ENCODE measurements at regions not wholly inside any gene's neighbourhood (a gene's known extent, or its start where the extent isn't known, plus 50 kb on each side); places are given as distances from the start of the nearest gene placed in this dataset.
"Not testable (repeated sequence)": the region's sequence is repeated elsewhere in the genome, so short reads cannot be mapped to it uniquely, and the experiment has no call there.

DNA sequence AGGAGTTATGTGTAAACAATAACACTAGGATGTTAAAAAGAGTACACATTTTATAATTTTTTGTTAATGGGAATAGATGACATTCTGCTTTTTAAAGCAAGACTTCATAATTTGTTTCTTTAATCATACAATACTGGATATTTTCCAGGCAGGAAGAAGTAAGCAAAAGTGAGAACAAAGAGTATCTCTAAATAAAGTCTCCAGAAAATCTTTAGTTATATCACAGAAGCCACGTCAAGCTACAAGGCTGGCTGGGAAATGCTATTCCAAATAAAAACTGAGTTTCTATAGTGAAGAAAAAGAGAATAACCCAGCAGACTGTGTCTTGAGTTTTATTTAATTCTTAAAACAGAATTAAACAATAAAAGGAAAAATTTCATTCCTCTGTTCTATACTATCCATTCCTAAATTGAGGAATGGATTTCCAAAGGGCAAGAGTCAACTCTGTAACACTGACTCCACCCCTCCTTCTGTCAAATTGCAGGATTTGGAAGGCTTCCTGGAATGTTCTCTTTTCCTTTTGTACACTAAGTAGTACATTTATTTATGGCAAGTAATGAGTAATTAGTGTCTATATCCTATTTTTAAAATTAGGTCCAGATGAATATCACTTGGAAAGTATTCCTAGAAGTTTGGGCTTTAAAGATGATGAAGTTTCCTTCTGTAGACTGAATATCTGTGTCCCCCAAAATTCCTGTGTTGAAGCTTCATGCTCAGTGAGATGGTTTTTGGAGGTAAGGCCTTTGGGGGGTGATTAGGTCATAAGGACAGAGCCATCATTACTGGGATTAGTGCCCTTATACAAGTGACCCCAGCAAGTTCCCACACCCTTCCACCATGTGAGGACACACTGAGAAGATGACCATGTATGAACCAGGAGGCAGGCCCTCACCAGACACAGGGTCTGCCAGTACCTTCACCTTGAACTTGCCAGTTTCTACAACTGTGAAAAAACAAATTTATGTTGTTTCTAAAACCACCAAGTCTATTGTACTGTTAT lies 290.9 kb downstream of the CRPPA start:
- DNase-seq: no peak

DNA sequence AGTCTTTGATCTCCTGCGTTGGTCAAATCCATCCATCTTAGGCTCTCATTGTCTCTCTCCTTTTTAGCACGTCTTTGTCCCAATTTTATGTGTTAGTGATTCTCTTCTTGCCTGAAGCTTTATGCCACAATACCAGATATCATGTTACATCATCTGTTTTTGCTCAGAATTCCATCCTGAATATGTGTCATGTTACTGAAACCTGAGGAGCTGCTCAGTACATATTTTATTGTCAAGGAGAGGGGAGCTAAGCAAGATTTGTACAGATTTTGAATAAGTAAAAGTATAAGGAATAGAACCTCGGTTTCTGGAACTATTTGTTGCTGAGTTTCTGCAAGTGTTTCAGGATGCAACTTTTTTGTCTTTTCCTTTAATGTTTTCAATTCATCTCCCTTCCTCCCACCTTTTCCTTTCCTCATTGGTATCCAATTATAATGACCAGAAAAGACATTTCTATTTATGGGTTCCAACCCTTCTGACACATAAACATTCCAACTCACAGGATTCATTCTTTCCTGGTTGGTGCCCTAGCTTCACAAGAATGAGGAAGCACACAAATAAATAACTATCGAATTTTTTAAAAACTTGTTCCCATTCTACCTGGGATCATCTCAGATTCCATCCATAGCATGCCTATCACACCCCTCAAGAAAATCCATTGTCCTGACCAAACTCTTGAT lies 291.8 kb downstream of the CRPPA start:
- DNase-seq: no peak

DNA sequence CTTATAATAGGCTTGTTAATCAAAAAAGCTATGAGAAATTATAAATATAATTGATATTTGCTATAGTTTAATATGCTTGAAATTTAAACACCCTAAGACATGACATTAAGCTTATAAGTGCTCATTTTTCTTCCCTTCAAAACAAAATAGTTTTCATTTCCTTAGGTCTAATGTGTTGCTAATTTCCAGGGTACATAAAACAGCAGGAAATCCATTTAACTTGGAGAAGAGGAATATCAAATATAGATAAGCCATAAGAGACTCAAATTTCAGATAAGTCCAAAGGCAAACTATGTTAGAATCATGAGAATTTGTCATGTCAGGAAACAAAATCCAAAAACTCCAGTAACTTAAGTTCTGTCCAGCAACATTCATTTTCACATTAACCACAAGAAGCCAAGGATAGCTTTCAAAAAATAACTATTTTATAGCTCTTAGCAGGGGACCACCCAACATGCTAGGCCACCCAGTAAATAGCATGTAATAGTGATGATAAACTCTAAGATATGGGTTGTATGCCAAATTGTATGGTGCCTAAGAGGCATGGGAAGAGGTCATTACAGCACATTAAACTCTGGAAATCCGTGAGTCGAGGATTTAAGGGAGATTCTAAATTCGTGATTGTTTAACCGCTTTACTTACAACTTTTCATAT lies 298.1 kb downstream of the CRPPA start:
- DNase-seq: no peak

- no peak for DNase-seq
These were observed 299.4 kb downstream of the CRPPA start for GRCh38 chr7:16121876-16122390.

DNA sequence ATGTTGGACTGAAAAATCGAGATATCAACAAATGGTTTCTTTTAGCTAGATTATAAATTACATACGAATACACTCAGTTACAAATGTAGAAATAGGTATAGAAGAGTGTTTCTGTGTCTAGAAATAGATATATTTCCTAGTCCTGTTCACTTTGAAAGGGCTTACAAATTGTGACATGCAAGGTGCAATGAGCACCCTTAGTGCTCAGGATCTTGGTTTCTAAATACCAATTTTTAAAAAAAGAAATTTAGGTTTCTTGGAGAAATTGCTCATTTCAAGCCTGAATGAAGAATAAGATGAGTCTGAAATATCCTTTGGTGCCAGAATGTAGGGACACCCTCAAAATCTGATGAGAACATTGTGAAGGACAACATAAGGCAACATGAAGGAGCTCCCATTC lies 306.0 kb downstream of the CRPPA start:
- DNase-seq: no peak

GRCh38 chr7:16114633-16115032 lies 306.7 kb downstream of the CRPPA start:
- no peak for DNase-seq

DNA sequence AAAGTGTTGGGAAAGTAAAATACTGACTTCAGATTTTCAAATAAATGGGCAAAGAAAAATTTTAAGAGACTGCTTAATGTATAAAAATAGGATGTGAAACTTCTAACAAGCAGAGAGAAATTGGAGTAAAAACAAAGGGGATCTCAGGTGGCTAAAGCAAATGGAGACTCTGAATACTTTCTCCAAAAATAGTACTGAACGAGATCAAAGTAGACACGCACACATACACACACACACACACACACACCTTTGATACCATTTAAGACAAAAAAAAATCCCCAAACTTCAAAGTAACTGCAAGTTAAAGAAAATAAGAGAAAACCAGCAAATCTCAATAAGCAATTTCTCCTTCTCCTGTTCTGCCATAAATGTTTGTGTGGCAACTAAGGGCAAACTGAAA lies 307.3 kb downstream of the CRPPA start:
- DNase-seq: no peak

DNA sequence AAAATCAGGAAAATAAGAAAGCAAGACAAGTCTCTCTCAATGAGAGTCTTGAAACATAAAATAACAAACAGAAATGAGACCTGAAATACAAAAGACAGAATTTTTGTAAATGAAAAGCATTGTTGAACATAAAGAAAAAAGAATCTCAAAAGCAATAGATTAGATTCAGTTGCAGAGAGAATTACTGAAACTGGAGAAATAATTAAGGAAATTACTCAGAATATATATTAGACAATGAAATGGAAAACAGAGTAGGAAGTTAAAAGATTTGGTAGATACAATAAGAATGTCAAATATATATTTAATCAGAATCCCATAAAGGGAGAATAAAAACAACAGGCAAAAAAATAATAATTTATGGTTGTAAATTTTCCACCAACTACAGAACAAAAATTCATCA lies 308.3 kb downstream of the CRPPA start:
- no peak for DNase-seq

GRCh38 chr7:16106869-16107268 lies 314.5 kb downstream of the CRPPA start:
- no peak for DNase-seq

DNA sequence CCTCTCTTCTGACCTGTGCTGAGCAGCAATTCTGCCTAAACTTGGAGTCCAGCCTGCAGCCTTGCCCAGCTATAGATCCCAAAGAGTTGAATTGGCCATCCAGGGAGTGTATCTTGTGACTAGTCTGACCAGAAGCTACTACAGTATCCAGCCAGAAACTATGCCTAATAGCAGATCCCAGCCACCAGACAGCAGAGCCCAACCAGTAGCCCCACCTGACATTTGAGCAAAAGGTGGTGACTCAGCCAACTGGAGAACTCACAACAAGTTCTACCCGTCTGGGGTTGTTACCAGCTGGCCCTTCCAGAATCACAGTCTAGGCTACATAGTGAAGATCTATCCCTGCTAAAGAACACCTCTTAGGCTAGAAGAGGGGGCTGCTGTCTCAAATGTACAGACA lies 315.0 kb downstream of the CRPPA start:
- DNase-seq: no peak

DNA sequence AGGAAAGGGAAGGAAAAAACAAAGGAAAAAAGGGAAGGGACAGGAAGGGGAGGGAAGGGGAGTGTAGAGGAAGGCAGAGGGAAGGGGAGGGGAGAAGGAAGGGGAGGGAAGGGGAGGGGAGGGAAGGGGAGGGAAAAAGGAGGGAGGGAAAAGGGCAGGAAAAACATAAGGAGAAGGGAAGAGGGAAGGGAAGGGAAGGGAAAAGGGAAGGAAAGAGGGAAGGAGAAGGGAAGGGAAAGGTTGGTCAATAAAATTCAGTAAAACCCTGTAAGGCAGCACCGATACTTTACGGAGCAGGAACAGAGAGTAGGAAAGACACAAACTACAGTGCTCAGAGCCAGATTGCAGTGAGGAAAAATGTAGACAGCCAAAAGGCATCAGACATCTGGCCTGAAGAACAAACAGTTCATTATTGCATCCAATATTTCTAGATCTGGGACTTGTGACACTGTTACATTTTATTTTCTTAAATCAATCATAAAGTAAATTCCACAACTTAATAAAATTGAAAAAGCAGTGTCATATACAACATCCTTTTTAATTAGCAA lies 322.0 kb downstream of the CRPPA start:
- DNase-seq: no peak

DNA sequence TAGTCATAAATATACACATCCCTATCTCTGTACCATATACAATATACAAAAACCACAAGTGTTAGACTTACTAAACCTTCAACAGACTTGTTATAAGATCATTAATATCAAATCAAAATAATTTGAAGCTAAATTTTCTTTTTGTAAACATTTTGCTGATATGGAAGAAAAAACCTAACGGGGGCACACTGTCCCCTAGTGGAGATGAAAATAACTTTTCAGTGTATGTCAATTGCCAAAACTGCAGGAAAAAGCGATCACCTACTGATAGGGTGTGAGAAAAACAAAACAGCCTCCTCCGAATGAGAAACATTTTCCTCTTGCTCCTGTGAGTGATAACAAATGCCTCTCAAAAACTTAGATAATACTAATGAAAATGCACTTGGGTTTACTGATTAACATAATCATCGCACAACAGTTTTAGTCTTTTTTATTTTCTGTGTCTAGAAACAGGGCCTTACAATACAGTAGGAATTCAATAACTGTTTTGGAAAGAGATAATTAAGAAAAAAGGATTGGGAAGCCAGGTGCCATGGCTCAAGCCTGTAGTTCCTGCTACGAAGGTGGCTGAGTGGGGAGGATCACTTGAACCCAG lies 322.7 kb downstream of the CRPPA start:
- DNase-seq: no peak

DNA sequence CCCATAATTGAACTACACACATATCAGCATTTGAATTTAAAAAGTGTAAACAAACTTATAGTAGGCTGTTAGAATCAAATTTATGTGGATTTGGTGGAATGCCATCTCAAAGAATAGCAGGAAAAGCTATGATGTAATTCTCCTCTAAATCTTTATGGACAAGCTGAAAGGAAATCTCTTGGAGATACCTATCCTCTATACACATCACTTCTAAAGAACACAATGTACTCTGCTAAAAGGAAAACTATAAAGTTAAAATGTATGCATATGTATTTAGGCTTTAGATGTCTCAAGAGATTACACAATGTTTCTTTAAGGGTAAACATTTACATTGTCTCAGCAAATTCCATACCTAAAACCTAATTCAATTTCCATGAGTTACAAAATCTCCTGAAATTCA lies 323.3 kb downstream of the CRPPA start:
- DNase-seq: no peak

DNA sequence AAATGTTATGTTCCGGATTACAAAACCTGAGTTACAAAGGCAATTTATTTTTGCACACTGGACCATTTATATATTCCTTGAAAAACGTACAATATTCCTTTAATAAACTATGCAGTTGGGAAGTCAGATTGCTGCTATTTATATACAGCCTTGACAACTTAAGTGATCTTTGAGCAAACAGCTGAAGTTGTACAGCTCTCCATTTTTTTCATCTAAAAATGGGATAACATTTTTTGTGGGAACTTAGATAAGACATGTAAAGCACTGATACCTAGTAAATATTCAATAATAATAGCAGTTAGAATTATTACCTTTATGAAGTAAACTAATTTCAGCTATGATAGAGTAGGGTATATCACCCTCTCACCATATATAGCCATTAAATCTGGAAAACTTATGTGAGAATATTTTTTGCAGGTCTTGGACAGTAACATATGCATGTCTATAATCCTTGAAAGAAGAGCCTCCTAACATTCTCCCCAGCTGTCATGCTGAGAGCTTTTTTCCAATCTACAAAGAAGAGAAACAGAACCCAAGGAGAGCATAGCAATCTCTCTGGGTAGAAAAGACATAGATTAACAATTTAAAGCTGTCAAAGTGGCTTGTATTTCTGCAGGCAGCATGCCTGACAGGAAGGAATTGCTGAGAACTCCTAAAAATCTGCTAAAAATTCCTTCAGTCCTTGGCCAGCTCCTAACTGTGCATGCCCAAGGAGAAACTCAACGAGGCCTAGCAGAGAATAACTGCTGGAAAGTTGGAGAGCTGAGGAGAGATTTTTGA lies 326.0 kb downstream of the CRPPA start:
- no peak for DNase-seq

DNA sequence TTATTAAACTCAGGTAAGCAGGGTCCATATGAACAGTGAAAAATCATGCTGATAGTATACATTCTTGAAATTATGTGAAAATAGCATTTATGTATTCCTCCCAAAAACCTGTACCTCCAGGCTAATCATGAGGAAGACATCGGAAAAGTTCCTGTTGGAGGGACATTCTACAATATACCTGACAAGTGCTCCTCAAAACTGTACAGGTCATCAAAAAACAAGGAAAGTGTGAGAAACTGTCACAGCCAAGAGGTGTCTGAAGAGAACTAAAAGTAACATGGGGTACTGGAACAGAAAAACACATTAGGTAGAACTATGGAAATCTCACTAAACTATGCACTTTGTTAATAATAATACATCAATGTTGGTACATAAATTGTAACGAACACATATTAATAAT lies 326.7 kb downstream of the CRPPA start:
- no peak for DNase-seq

GRCh38 chr7:16092711-16093110 lies 328.6 kb downstream of the CRPPA start:
- no peak for DNase-seq

- DNase-seq: no peak
These were observed 329.5 kb downstream of the CRPPA start for GRCh38 chr7:16091701-16092310.

GRCh38 chr7:16089801-16090200 lies 331.5 kb downstream of the CRPPA start:
- no peak for DNase-seq

DNA sequence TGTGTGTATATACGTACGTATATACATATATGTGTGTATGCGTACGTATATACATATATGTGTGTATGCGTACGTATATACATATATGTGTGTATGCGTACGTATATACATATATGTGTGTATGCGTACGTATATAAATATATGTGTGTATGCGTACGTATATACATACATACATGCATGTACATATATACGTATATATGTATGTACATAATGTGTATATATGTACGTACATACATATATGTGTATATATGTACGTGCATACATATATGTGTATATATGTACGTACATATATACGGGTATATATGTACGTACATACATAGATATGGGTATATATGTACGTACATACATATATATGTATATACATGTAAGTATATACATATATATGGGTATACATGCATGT lies 332.1 kb downstream of the CRPPA start:
- no peak for DNase-seq

DNA sequence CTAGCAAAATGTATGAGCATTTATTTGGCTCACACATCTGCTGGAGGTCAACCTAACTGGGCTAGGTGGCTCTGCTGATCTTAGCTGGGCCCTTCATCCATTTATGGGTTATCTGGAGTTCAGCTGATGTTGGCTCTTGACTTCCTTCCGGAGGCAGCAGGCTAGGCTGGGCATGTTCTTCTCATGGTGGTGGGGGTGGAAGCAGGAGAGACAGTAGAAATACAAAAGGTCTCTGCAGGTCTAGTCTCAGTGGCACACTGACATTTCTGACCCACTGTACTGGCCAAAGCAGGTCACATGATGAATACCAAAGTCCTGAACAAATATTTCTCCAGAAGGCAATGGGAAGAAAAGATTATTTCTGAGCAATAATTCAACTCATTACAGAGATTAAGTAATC lies 334.6 kb downstream of the CRPPA start:
- no peak for DNase-seq

GRCh38 chr7:16085780-16086179 lies 335.6 kb downstream of the CRPPA start:
- DNase-seq: not testable (repeated sequence)

DNA sequence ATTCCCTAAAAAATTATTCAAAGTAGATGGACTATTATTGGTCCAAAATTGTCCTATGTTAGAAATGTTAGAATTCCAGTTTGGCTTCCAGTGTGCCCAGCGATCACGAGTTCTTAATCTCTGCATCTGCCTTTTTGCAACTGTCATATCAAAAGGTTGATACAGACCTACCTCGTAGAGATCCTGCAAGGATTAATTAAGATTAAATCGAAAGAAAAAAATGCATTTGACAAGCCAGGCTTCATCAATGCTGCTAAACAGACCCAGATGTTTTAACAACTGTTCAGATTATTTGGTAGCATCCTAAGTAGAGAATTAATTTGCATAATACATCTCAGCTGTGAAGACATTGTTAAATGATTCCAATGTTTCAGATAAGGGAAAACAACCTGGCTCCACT lies 336.5 kb downstream of the CRPPA start:
- no peak for DNase-seq
